Stimulated activated CD4-positive, alpha-beta T cell treated with anti-CD3 and anti-CD28 coated beads, Interleukin-12 subunit alpha, Interleukin-12 subunit beta, amount 100 ng/mL, for 24 hours (primary cell): ENCODE measurements at regions not wholly inside any gene's neighbourhood (a gene's known extent, or its start where the extent isn't known, plus 50 kb on each side); places are given as distances from the start of the nearest gene placed in this dataset.
A peak's percentile ranks its signal among the peaks of the same experiment; 100 is the strongest.

Experiments
- DNase-seq, 2 experiments: peaks; one replicate each; pipeline ENCODE4 v3.0.0-alpha.2; 2020; ENCODE audit warnings: low read depth in 2 of 2

DNA sequence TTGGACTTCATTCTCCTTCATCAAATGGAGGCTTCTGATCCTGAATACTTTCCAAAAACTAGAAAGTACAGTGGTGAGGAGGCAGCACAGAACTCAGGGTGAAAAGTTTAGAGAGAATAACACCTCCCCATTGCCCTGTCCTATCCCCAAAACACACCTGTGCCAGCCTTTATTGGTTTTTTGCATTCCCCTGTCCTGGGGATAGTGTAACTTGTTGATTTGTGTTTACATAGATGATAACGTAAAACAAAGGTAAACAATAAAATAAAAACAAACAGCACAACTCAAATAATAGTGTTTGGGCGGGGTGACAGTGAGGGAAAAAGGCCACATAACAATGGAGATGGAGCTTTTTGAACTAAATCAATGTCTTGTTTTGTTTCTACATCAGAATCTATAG lies 1917.7 kb downstream of the TP53TG3F start:
- DNase-seq: no peak

DNA sequence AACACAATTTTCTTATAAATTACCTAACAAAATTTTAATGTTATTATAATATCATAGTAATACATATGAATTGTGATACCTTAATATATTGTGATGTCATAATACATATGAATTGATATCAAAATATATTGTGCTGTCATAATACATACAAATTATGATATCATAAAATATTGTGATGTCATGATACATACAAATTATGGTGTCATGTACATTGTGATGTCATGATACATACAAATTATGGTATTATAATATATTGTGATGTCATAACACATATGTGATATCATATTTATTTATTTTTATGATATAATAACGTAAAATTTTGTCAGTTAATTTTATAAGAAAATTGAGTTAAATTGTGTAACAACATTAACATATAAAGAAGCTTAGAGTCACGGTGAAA lies 1927.2 kb downstream of the TP53TG3F start:
- DNase-seq: no peak

DNA sequence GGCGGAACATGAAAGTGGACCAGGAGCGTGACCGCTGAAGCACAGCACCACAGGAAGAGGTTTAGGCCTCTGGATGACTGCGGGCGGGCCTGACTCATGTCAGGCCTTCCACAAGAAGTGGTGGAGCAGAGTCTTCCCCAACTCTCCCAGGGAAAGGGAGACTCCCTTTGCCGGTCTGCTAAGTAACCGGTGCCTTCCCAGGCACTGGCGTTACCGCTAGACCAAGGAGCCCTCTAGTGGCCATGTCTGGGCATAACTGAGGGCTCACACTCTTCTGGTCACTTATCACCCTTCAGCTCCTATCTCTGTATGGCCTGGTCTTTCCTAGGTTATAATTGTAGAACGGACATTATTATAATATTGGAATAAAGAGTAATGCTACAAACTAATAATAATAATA lies 1931.9 kb downstream of the TP53TG3F start:
- DNase-seq: peak in 1 of 2 experiments; percentile 3

DNA sequence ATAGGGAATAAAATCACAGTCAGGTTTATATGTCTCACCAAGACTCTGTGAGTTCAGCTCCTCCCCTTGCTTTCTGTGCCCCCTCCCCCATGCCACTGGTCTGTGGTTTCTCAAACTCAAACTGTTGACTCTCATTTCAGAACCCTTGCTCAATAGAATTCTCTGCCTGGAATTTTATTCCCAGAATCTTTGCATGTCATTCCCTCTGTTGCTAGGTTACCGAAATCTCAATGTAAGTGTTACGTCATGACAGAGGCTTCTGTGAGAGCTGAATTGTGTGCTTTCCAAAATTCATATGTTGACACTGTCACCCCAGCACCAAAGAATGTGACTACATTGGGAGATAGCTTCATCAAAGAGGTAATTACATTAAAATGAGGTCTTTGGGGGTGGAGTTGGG lies 1938.8 kb downstream of the TP53TG3F start:
- DNase-seq: no peak

DNA sequence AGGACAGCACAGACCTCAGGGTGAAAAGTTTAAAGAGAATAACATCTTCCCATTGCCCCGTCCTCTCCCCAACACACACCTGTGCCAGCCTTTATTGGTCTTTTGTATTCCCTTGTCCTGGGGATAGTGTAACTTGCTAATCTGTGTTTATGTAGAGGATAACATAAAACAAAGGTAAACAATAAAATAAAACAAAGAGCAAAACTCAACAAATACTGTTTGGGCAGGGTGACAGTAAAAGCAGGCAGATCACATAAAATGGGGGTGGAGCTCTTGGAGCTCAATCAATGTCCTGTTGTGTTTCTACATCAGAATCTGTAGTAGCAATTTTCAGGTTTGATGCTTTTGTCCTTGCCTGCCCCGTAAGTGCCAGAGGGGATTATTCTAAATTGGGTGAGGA lies 1939.7 kb downstream of the TP53TG3F start:
- DNase-seq: no peak

DNA sequence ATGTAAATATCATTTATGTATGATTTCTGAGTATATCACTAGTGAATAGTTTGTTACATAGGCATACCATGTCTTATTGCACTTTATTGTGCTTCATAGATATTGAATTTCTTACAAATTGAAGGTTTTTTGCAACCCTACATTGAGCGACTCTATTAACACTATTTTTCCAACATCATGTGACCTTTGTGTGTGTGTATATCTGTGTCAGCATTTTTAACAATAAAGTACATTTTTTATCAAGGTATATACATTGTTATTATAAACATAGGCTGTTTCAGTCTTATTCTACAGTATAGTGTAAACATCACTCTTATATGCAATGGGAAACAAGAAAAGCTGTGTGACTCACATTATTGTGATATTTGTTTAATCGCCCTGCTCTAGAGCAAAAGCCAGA lies 1944.9 kb downstream of the TP53TG3F start:
- no peak for DNase-seq

DNA sequence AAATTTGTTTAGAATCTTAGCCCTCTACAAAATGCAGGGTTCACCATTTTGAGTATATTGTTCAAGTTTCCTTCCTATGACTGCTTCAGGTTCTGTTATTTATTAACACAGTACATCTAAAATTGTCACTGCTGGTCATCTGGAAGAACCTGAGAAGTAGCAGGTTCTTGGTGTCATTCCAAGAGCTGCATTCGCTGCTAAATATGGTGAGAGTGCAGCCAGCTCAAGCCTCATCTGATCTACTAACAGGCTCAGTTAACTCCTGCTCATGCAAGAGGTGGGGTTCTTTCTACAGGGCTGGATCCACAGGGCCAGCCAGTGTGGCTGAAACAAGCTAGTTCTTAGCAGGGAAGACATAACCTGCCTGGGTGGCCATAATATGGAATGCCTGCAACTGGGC lies 1946.1 kb downstream of the TP53TG3F start:
- DNase-seq: no peak

DNA sequence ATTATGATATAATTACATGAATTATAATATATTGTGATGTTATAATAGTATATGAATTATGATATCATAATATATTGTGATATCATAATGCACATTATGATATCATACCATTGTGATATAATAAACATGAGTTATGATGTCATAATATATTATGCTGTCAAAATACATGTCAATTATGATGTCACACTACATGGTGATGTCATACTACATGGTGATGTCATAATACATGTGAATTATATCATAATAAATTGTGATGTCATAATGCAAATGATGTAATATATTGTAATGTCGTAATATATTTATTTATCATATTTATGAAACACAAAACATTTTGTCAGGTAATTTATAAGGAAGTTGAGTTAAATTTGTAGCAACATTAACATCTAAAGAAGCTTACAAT lies 1950.1 kb downstream of the TP53TG3F start:
- DNase-seq: no peak

DNA sequence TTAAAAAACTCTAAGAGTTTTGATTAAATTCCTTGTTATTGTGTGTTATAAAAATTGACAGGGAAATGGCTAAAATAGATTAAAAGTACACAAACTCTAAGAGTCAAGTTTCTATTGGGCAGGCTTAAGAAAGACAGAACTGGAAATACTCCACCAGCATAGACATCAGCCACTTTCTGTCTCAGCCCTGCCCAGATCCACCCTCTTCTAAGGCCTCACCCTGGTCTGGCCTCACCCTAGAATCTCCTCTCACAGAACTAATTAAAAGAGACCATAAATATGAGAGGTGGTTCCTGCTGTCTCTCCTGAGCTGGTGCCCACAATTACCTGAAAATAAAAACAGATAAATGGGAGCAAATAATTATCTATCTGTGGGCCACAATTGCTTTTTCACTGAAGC lies 1951.0 kb downstream of the TP53TG3F start:
- no peak for DNase-seq

DNA sequence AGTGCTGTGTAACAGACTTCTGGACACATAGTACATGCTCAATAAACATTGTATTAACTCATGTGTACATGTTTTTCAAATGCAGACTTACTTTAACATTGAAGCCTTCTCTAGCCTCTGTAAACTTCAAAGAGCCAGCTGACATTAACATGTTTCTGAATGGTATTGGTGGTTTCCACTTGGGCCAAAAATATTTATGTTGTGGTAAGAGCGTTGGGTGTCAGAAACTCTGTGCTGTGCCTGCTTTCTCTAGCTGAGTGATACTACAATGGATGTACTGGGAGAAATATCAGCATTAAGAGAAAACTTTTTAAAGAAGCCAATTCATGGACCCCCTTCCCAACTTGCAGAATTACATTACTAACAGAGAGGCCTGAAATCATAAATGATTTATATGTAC lies 1951.7 kb downstream of the TP53TG3F start:
- no peak for DNase-seq

DNA sequence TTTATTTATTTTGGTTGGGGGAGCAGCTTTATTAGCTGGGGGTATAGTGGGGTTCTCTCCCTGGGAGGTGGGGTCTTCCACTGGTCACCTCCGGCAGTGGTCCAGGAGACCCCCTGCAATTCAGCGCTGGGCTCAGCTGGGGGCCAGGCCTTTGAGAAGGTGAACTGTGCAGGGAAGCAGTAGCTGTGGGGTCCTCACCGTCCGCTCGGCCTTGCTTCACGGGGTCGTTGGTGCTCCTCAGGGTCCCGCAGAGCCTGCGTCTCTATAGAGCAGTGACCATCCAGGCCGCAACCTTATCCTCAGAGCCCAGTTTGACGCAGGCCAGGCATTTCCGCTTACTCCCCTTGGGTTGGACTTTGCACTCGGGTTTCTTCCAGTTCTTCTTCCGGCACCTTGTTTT lies 1954.7 kb downstream of the TP53TG3F start:
- no peak for DNase-seq

DNA sequence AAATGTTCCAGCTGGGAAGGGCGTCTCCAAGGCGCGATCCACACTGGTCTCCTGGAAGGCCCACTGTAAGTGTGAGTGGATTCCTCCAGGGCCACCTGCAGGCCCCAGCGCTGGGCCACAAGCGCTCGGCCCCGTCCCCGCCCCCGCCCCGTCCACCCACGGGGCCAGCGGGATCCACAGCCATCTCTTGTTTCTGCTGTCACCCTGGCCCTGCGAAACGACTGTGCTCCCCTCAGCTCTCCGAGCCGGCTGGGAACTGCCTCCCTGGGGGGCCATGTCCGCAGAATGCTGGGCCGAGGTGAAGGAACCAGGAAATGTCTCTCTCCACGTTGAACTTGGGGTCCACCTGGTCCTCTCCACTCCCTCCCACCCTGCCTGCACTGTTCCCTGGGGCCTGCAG lies 1955.2 kb downstream of the TP53TG3F start:
- DNase-seq: no peak

DNA sequence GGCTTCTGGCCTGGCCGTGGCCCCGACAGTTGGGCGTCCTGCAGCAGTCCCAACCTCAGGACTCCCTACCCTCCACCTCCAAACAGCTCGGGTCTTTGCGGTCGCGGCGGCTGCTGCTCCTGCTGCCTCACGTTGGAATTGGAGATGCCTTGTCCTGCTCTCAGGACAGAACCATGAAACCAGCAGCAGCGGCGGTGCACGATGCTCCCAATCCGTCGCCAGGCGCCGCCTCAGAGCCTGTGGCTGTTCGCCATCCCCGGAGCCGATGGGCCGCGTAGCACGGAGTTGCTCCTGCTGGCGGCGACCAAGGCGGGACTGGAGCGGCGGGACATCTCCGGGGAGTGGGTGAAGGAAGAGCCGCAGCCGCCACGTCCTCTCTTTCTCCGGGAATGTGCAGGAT lies 1965.9 kb downstream of the TP53TG3F start:
- DNase-seq: no peak

DNA sequence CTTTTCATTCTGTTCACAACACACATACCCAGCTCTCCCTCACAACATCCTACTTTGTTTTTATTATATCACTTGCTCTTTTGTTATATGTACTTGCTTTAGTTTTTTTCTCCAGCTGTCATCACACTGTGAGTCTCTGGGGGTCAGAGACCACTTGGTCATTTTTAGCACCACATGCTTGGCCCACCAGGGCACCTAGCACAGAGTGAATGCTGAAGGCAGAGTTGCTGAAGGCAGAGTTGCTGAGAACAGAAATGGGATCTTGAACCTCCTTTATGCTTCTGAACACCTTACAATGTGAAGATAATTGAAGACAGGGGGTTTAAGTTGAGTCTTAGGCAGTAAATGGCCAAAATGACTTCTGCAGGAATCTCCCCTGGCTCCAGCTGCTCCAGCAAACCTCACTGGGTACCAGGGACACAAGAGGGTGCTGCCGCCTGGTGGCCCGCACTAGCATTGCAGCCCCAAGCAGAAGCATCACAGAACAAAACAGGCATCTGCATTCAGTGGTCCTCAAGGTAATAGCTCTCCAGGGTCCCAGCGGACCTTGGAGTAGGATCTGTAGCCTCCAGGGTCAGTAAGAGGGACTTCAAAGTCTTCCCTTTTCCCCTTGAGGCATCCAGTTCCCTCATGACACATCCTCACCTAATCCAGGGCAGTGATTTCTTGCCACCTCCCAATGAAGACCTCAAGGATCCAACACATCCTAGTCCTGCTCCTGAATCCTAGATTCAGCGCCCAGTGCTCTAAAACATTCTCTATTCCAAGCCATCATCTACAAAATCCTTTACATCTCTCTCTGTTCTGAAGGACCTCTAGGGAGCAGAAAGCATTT lies 1972.6 kb downstream of the TP53TG3F start:
- DNase-seq: peak in 1 of 2 experiments; percentile 11

DNA sequence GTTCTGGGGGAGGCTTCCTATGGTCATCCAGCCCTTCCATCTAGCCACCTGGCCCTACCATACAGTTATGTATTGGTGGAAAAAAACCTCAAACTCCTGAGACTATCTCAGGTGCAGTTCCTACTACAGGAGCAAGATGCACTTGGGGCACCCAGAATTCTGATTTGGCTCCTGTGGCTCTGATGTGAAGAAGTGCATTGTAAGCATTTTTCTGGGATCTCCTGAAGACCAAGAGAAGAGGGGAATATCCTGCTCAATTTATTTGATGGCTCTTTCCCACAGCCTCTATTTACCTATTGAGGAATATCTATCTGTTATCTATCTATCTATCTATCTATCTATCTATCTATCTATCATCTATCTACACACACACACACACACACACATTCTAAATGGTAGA lies 1981.5 kb downstream of the TP53TG3F start:
- no peak for DNase-seq

DNA sequence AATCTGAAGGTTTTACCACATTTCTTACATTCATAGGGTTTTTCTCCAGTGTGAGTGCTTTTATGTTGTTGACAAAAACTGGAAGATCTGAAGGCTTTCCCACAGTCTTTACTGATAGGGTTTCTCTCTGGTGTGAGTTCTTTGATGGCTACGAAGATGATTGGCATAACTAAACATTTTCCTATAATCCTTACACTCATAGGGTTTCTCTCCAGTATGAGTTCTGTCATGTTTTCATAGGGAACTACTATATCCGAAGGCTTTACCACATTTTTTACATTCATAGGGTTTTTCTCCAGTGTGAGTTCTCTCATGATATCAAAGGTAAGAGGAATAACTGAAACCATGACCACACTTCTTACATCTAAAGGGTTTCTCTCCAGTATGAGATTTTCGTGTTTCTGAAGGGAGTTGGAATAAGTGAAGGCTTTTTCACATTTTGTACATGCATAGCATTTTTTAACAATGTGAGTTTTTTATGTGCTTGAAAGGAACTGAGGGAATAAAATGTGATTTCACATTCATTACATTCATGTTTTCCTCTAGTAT lies 1987.7 kb downstream of the TP53TG3F start:
- no peak for DNase-seq

DNA sequence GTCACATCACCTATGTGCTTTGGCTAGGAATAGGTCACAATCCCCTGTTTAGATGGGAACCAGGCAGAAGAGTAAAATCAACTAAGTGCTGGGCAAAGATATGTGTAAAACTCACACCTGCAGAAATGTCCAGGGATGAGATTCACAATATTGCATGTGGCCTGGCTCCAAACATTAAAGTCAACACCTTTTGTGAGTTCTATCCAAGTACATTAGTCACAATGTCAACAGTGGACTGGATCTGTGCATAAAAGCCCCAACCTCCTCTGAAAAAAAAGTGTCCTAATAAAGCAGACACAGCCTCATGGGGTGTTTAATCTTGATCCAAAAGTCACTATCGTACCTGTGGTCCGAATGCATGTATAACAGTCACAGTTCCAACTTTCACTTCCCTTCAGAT lies 1990.3 kb downstream of the TP53TG3F start:
- no peak for DNase-seq

DNA sequence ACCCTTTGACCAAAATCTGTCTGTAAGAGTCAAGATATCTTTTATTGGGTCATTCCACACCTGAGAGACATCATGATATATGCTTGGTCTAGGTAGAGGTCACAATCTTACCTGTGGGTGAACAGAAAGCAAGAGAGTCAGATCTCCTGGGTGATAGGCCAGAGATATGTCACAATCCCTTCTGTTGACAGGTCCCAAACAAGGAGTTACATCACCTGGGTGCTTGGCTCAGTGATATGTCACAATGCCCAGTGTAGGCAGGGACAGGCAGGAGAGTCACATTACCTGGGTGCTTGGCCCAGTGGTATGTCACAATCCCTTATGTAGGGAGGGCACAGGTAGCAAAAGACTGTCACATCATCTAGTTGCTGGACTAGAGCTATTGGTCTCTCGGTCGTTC lies 1991.2 kb downstream of the TP53TG3F start:
- DNase-seq: no peak

DNA sequence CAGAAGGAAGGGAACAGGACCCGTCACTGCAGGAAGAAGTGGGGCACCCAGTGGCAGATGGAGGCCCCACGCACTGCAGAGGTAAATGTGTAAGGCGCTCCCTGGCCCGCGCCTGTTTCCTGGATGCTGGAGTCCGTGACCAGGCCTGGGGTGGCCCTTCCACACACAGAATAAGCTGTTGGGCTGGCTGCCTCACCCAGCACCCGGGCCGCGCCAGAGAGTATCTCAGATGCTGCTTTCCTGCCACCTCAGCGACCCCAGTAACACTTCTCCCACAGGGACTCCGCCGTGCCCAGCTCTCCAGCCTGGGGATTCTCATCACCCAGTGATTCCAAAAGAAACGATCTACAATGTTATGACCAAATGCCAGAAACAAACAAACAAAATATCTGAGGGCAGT lies 1993.1 kb downstream of the TP53TG3F start:
- DNase-seq: no peak

DNA sequence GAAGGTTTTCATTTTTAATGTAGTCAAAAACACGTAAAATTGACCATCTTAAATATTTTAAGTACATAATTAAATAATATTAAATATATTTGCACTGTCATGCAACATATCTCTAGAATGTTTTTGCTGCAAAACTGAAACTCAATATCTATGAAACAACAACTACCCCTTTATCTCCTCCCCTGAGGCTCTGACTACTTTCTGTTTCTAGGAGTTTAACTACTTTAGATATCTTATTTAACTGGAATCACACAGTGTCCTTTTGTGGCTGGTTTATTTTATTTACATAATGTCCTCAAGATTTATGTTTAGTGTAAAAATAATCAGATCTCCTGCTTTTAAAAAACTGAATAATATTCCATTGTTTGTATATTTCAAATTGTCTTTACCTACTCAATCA lies 2003.9 kb downstream of the TP53TG3F start:
- DNase-seq: no peak

DNA sequence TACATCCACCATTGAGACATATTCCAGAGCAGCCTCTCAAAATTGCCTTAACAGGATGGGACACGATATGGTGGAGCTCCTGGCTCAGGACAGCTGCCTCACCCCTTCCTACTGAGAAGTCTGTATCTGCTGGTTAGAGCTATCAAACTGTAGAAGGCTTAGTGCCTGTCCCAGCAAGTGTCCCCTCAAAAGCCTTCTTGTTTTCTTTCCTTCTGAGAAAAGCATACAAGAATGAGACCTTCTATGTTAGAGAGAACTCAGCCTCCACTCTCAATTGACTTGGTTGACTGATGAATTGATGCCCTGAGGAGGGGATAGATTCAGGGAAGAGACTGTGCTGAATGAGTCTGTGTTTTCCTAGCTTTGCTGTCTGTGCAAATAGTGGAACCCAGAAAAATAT lies 2020.9 kb downstream of the TP53TG3F start:
- DNase-seq: no peak

DNA sequence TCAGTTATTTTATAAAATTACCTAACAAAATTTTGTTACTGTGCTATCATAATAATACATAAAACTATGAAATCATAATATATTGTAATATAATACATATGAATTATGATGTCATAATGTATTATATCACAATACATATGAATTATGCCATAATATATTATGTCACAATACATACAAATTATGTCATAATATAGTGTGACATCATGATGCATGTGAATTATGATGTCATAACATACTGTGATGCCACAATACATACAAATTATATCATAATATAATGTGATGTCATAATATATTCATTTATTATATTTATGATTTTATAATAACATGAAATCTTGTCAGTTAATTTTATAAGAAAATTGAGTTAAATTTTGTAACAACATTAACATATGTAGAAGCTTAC lies 2021.6 kb downstream of the TP53TG3F start:
- no peak for DNase-seq

DNA sequence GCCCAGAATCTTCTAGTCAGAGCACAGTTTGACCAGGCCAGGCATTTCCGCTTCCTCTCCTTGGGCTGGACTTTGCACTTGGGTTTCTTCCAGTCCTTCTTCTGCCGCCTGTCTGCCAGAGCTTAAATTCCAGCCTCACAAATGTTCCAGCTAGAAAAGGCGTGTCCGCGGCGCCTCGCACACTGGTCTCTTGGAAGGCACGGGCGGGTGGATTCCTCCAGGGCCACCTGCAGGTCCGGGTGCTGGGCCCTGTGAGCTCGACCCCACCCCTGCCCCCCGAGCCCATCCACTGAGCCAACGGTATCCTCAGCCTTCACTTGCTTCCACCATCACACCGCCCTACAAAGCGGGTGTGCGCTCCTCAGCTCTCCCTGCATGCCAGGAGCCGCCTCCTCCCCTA lies 2026.5 kb downstream of the TP53TG3F start:
- no peak for DNase-seq

DNA sequence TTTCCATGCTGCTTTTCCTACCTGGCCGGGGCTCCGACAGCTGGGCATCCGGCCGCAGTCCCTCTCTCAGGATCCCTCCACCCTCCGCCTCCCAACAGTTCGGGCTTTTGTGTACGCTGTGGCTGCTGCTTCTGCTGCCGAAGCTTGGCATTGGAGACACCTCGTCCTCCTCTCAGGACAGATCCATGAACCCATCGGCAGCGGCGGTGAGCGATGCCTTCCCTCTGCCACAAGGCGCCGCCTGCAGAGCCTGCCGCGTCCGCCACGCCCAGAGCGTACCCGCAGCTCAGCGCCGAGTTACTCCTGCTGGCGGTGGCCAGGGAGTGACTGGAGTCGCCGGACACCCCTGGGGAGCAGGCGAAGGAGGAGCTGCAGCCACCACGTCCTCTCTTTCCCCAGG lies 2032.8 kb downstream of the TP53TG3F start:
- DNase-seq: no peak
